ENCODE measurements at regions not wholly inside any gene's neighbourhood (a gene's known extent, or its start where the extent isn't known, plus 50 kb on each side); places are given as distances from the start of the nearest gene placed in this dataset.

- Histone ChIP-seq H3K9me3 (ENCODE audit: insufficient read depth, low read length, severe bottlenecking) (no peaks in the 10 kb centered on the region), H3K27me3 (ENCODE audit: insufficient read depth, low read length, poor library complexity) (no peaks in the 10 kb centered on the region), H3K36me3 (ENCODE audit: insufficient read depth, low read length) (no peaks in the 10 kb centered on the region), H3K79me2 (ENCODE audit: insufficient read depth, low read length) (no peaks in the 10 kb centered on the region), H3K27ac (ENCODE audit: low read length) (no peak overlapping the region), H2AFZ (ENCODE audit: low read depth, low read length) (no peak overlapping the region), H3K9ac (ENCODE audit: low read depth, low read length) (no peak overlapping the region), H3K4me1 (ENCODE audit: insufficient read depth, low read length) (no peaks in the 10 kb centered on the region), H3K4me2 (ENCODE audit: insufficient read depth, low read length) (no peak overlapping the region), H4K20me1 (ENCODE audit: insufficient read depth, low read length) (no peaks in the 10 kb centered on the region), H3K4me3 (ENCODE audit: low read depth in 1 of 2, low read length in 2 of 2) (no peak overlapping the region)
- peak; percentile 21 for DNase-seq
- peak; percentile 80 for TF ChIP-seq CTCF (IDR thresholded peaks at IDR 0.05; ENCODE audit: borderline replicate concordance, extremely low read depth, low read length, poor library complexity, severe bottlenecking)
- no peak for TF ChIP-seq EZH2 (IDR thresholded peaks at IDR 0.05; ENCODE audit: borderline replicate concordance, low read depth, low read length, severe bottlenecking)
- peak; percentile 65 for ATAC-seq (ENCODE audit: insufficient read depth, low read depth)
Measured at GRCh38 chr2:103161456-103162289, 399.8 kb downstream of the TMEM182 start.

GRCh38 chr2:103164748-103165147 is 402.9 kb downstream of the TMEM182 start:
- no peak overlapping the region for H3K4me2 ChIP-seq (ENCODE audit: insufficient read depth, low read length)
- ATAC-seq (ENCODE audit: insufficient read depth, low read depth) (no peak), DNase-seq (no peak)
- H3K36me3 ChIP-seq (ENCODE audit: insufficient read depth, low read length), result no peaks in the 10 kb centered on the region
- H3K9ac ChIP-seq (ENCODE audit: low read depth, low read length), result no peak overlapping the region
- TF ChIP-seq CTCF (IDR thresholded peaks at IDR 0.05; ENCODE audit: borderline replicate concordance, extremely low read depth, low read length, poor library complexity, severe bottlenecking) (no peak), EZH2 (IDR thresholded peaks at IDR 0.05; ENCODE audit: borderline replicate concordance, low read depth, low read length, severe bottlenecking) (no peak)
- H2AFZ ChIP-seq (ENCODE audit: low read depth, low read length), result no peak overlapping the region
- H3K4me1 ChIP-seq (ENCODE audit: insufficient read depth, low read length), result no peaks in the 10 kb centered on the region
- H4K20me1 ChIP-seq (ENCODE audit: insufficient read depth, low read length), result no peaks in the 10 kb centered on the region
- no peak overlapping the region for H3K4me3 ChIP-seq (ENCODE audit: low read depth in 1 of 2, low read length in 2 of 2)
- H3K79me2 ChIP-seq (ENCODE audit: insufficient read depth, low read length), result no peaks in the 10 kb centered on the region
- H3K9me3 ChIP-seq (ENCODE audit: insufficient read depth, low read length, severe bottlenecking), result no peaks in the 10 kb centered on the region
- H3K27ac ChIP-seq (ENCODE audit: low read length), result no peak overlapping the region
- H3K27me3 ChIP-seq (ENCODE audit: insufficient read depth, low read length, poor library complexity), result no peaks in the 10 kb centered on the region

GRCh38 chr2:103165836-103166235 is 404.0 kb downstream of the TMEM182 start:
- H3K9ac ChIP-seq (ENCODE audit: low read depth, low read length), result no peak overlapping the region
- no peaks in the 10 kb centered on the region for H4K20me1 ChIP-seq (ENCODE audit: insufficient read depth, low read length)
- no peak overlapping the region for H2AFZ ChIP-seq (ENCODE audit: low read depth, low read length)
- ATAC-seq (ENCODE audit: insufficient read depth, low read depth), result no peak
- no peak overlapping the region for H3K27ac ChIP-seq (ENCODE audit: low read length)
- no peak overlapping the region for H3K4me3 ChIP-seq (ENCODE audit: low read depth in 1 of 2, low read length in 2 of 2)
- H3K4me2 ChIP-seq (ENCODE audit: insufficient read depth, low read length), result no peak overlapping the region
- H3K9me3 ChIP-seq (ENCODE audit: insufficient read depth, low read length, severe bottlenecking), result no peaks in the 10 kb centered on the region
- no peaks in the 10 kb centered on the region for H3K36me3 ChIP-seq (ENCODE audit: insufficient read depth, low read length)
- TF ChIP-seq CTCF (IDR thresholded peaks at IDR 0.05; ENCODE audit: borderline replicate concordance, extremely low read depth, low read length, poor library complexity, severe bottlenecking) (no peak), EZH2 (IDR thresholded peaks at IDR 0.05; ENCODE audit: borderline replicate concordance, low read depth, low read length, severe bottlenecking) (no peak)
- no peaks in the 10 kb centered on the region for H3K27me3 ChIP-seq (ENCODE audit: insufficient read depth, low read length, poor library complexity)
- no peaks in the 10 kb centered on the region for H3K4me1 ChIP-seq (ENCODE audit: insufficient read depth, low read length)
- no peaks in the 10 kb centered on the region for H3K79me2 ChIP-seq (ENCODE audit: insufficient read depth, low read length)
- DNase-seq, result no peak

Data from DND-41 (cell line).